Fibroblast of gingiva (primary cell): ENCODE measurements at regions not wholly inside any gene's neighbourhood (a gene's known extent, or its start where the extent isn't known, plus 50 kb on each side); places are given as distances from the start of the nearest gene placed in this dataset.

Experiments
- DNase-seq: peaks from one replicate; pipeline ENCODE4 v3.0.0-alpha.2; 2011; ENCODE audit warnings: low read depth

- no peak for DNase-seq
Measured at GRCh38 chr3:178055939-178056338, 480.3 kb upstream of the KCNMB2 start.

GRCh38 chr3:178056868-178057267, 479.4 kb upstream of the KCNMB2 start:
- DNase-seq = no peak

- DNase-seq = no peak
Measured at GRCh38 chr3:178058629-178059028, 477.6 kb upstream of the KCNMB2 start.

GRCh38 chr3:178059119-178059518, 477.1 kb upstream of the KCNMB2 start:
- DNase-seq = peak; percentile 22

GRCh38 chr3:178059836-178060235, 476.4 kb upstream of the KCNMB2 start:
- peak; percentile 64 for DNase-seq

- DNase-seq = peak; percentile 96
Measured at GRCh38 chr3:178060407-178060806, 475.8 kb upstream of the KCNMB2 start.

GRCh38 chr3:178062126-178062525, 474.1 kb upstream of the KCNMB2 start:
- no peak for DNase-seq

GRCh38 chr3:178063461-178063860, 472.8 kb upstream of the KCNMB2 start:
- peak; percentile 67 for DNase-seq

- DNase-seq = peak; percentile 66
Measured at GRCh38 chr3:178067721-178068120, 468.5 kb upstream of the KCNMB2 start.

- DNase-seq = peak; percentile 78
Measured at GRCh38 chr3:178072391-178073305, 463.6 kb upstream of the KCNMB2 start.

- no peak for DNase-seq
Measured at GRCh38 chr3:178073366-178073765, 462.9 kb upstream of the KCNMB2 start.

- no peak for DNase-seq
Measured at GRCh38 chr3:178075344-178075743, 460.9 kb upstream of the KCNMB2 start.

GRCh38 chr3:178078953-178079352, 457.3 kb upstream of the KCNMB2 start:
- peak; percentile 37 for DNase-seq

- no peak for DNase-seq
Measured at GRCh38 chr3:178079966-178080365, 456.3 kb upstream of the KCNMB2 start.

GRCh38 chr3:178082326-178082906, 453.8 kb upstream of the KCNMB2 start:
- no peak for DNase-seq

- DNase-seq = peak; percentile 35
Measured at GRCh38 chr3:178083906-178084866, 452.1 kb upstream of the KCNMB2 start.

GRCh38 chr3:178084938-178085816, 451.1 kb upstream of the KCNMB2 start:
- peak; percentile 93 for DNase-seq

- DNase-seq = no peak
Measured at GRCh38 chr3:178085817-178086123, 450.5 kb upstream of the KCNMB2 start.

GRCh38 chr3:178086144-178086825, 450.0 kb upstream of the KCNMB2 start:
- DNase-seq = peak; percentile 4

- DNase-seq = no peak
Measured at GRCh38 chr3:178087376-178087775, 448.9 kb upstream of the KCNMB2 start.

GRCh38 chr3:178088963-178089362, 447.3 kb upstream of the KCNMB2 start:
- DNase-seq = no peak
